AG04449 (cell line): ENCODE measurements at regions not wholly inside any gene's neighbourhood (a gene's known extent, or its start where the extent isn't known, plus 50 kb on each side); places are given as distances from the start of the nearest gene placed in this dataset.

Experiments used
- CTCF ChIA-PET: fragments of 350-600 bp; formaldehyde crosslinking; extraction: SDS; loops from one replicate; lab custom pipeline; 2021; ENCODE audit warnings: antibody characterized with exemption; lab: Yijun Ruan, JAX
- POLR2A ChIA-PET: fragments of 400-600, 350-600 bp; formaldehyde crosslinking; extraction: SDS; loops from one replicate; lab custom pipeline; 2020; ENCODE audit warnings: antibody characterized with exemption, inconsistent platforms; lab: Yijun Ruan, JAX
- DNase-seq: peaks from one replicate; pipeline ENCODE4 v3.0.0-alpha.2; 2010; ENCODE audit warnings: low read depth, low spot score
- H3K4me3 ChIP-seq: 2 replicates; pipeline ENCODE4 v1.5.1; 2011; ENCODE audit warnings: low read depth, mild to moderate bottlenecking, control low read depth, low read length
- TF ChIP-seq, protein P1 (sequence below): IDR thresholded peaks from one replicate; pipeline ENCODE4 v1.5.1; 2011; ENCODE audit warnings: mild to moderate bottlenecking, moderate library complexity, low read length, control low read depth, inconsistent platforms; ENCODE audit not compliant: insufficient read depth; ENCODE audit errors: missing control alignments

DNA sequence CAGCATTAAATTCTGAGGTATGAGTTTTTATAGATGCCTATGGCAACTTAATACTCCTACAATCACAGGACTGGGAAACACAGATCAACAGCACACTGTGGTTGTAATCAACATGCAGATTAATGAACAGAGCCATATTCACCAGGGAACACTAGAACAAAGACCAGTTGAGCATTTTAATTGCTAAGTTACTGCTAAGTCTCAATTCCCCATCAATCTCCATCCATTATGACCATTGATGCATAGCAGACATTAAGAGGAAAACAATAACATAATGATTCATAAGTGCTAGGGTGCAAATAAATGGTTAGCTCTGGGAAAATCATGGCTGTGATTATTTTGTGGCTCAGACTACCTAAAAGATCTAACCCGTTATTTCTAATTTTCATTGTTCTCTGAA lies 505.6 kb downstream of the TRHDE start:
- POLR2A ChIA-PET, result no interaction called here
- TF ChIP-seq, protein P1, sequence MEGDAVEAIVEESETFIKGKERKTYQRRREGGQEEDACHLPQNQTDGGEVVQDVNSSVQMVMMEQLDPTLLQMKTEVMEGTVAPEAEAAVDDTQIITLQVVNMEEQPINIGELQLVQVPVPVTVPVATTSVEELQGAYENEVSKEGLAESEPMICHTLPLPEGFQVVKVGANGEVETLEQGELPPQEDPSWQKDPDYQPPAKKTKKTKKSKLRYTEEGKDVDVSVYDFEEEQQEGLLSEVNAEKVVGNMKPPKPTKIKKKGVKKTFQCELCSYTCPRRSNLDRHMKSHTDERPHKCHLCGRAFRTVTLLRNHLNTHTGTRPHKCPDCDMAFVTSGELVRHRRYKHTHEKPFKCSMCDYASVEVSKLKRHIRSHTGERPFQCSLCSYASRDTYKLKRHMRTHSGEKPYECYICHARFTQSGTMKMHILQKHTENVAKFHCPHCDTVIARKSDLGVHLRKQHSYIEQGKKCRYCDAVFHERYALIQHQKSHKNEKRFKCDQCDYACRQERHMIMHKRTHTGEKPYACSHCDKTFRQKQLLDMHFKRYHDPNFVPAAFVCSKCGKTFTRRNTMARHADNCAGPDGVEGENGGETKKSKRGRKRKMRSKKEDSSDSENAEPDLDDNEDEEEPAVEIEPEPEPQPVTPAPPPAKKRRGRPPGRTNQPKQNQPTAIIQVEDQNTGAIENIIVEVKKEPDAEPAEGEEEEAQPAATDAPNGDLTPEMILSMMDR, result no peak
- DNase-seq, result no peak
- CTCF ChIA-PET, result no interaction called here
- H3K4me3 ChIP-seq, result no peak overlapping the region

DNA sequence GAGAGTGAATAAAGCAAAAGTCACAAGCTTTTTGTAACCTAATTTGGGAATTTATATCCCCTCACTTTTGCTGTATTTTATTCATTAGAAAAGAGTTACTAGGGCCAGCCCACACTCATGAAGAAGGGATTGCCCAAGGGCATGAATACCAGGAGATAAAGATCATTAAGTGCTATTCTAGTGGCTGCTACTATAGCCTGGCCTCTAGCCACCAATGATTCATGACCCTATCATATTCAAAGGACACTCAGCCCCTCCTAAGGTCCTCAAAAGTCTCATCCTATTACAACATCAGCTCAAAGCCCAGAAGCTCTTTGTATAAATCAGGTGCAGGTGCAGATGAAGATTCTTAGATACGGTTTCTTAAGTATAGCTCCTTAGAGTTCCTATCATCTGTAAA lies 518.1 kb downstream of the TRHDE start:
- CTCF ChIA-PET, result no interaction called here

DNA sequence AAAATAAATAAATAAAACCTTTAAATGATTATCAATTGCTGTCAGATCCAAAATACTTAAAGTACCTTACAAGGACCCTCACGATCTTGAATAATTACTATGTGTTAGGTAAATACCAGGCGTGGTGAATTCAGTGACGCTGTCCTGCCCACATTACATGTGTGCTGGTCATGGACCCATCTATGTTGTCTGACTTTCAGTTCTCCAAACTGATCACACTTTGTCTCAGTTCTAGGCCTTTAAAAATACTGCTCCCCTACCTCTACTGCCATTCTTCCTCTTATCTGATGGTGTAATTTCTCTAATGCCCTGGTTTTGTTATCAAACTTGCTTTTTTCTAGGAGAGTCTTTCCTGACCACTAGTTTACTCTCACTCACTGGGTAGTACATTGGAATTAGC lies 520.7 kb downstream of the TRHDE start:
- CTCF ChIA-PET, result no interaction called here
- POLR2A ChIA-PET, result no interaction called here

More for the DNA sequence above, 518.1 kb downstream of the TRHDE start:
- POLR2A ChIA-PET, result no interaction called here
- no peak for DNase-seq
- TF ChIP-seq, protein P1, result no peak
- H3K4me3 ChIP-seq, result no peak overlapping the region

DNA sequence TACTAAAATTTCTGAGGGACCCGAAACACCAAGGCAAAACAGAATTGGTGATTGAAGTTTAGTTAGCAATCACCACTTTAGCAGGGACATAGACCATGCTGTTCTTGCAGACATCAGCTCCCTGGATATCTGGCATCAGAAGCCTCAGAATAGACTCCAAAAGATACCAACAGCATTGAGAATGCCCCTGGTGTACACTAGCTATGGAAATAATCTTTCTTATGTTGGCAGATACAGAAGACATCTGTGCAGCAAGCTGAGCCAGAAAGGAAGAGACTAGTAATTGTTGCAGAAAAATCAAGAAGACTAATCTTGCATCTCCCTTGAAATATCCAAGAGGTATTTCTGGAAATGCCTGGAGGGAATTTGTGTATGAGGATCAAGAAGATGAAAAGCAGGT lies 521.6 kb downstream of the TRHDE start:
- POLR2A ChIA-PET, result no interaction called here
- TF ChIP-seq, protein P1, result no peak
- no peak overlapping the region for H3K4me3 ChIP-seq
- no peak for DNase-seq
- CTCF ChIA-PET, result no interaction called here

More for the DNA sequence above, 520.7 kb downstream of the TRHDE start:
- no peak for DNase-seq
- no peak overlapping the region for H3K4me3 ChIP-seq
- TF ChIP-seq, protein P1, result no peak

DNA sequence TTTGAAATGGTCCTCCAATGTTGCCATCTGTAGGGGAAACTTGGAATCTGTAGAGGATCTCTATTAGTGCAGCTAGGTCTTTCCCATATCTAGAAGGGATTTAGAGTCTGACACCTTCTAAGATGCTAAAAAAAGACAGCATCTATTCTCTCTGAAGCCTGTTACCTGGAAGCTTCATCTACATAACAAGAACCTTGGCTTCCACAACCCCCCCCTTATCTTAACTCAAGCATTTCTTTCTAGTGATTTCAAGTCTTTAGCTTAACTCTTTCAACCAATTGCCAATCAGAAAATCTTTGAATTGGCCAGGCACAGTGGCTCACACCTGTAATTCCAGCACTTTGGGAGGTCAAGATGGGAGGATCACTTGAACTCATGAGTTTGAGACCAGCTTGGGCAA lies 543.3 kb downstream of the TRHDE start:
- TF ChIP-seq, protein P1, result no peak
- DNase-seq, result no peak
- H3K4me3 ChIP-seq, result no peak overlapping the region
- ChIA-PET CTCF (no interaction called here), POLR2A (no interaction called here)

DNA sequence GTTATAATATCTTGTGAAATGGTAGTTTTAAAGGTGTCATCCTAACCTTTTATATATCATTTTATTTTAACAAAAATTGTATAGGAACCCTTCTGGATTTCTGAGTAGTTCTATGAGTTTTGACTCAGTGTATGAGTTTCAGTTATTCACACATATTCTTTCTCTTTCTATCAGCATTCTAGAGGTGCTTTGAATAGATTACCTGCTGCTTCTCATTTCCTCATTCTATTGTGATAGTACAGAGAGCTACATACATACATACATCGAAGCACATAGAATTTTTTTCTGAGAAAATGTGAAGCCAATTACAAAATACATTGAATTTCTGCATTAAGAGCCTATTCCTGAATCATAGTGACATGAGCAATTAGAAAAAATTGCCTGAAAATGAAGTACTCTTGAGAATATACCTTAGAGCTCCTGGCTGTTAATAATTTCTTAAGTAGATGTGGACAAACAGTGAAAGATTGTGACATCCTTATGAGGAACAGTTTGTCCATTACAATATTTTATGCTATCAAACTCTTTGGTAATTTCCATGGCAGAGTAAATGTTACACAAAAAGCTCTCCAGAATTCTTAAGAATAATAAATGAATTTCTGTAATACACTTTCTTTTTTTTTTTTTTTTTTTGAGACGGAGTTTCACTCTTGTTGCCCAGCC lies 556.6 kb downstream of the TRHDE start:
- H3K4me3 ChIP-seq, result no peak overlapping the region
- ChIA-PET POLR2A (interaction anchor here (0.7 kb wide), 1 partner anchor 854 kb away, joined by 5 read pairs; no protein-coding TSS in a partner anchor), CTCF (no interaction called here)
- no peak for DNase-seq
- TF ChIP-seq, protein P1, result no peak
